ENCODE measurements at regions not wholly inside any gene's neighbourhood (a gene's known extent, or its start where the extent isn't known, plus 50 kb on each side); places are given as distances from the start of the nearest gene placed in this dataset.

GRCh38 chr2:62337403-62337802 lies 141.5 kb downstream of the B3GNT2 start:
- TF ChIP-seq EP300 (conservative IDR thresholded peaks at IDR 0.05; ENCODE audit: poor library complexity, severe bottlenecking) (no peak), POLR2AphosphoS5 (IDR thresholded peaks at IDR 0.05) (no peak), MXI1 (conservative IDR thresholded peaks at IDR 0.05; ENCODE audit: poor library complexity, severe bottlenecking) (no peak), EZH2 (IDR thresholded peaks at IDR 0.05; ENCODE audit: borderline replicate concordance, insufficient read depth, low read length, poor library complexity, severe bottlenecking) (no peak), CTCF (IDR thresholded peaks at IDR 0.05; ENCODE audit: poor library complexity, severe bottlenecking) (no peak)
